22Rv1 (cell line): ENCODE measurements at regions not wholly inside any gene's neighbourhood (a gene's known extent, or its start where the extent isn't known, plus 50 kb on each side); places are given as distances from the start of the nearest gene placed in this dataset.

Experiments used
- CTCF ChIP-seq: fragments of 450-650 bp; IDR thresholded peaks from 2 replicates; pipeline ENCODE4 v1.5.1; 2017; ENCODE audit warnings: mild to moderate bottlenecking
- ZFX ChIP-seq: fragments of 450-650 bp; IDR thresholded peaks from 2 replicates; pipeline ENCODE4 v1.6.1; 2017; ENCODE audit warnings: antibody characterized with exemption, borderline replicate concordance

- TF ChIP-seq CTCF, result no peak
- no peak for TF ChIP-seq ZFX
Measured at GRCh38 chr5:124860291-124860655, 113.8 kb upstream of the ZNF608 start.
